SW 1271 (cell line): ENCODE measurements at regions not wholly inside any gene's neighbourhood (a gene's known extent, or its start where the extent isn't known, plus 50 kb on each side); places are given as distances from the start of the nearest gene placed in this dataset.
A peak's percentile ranks its signal among the peaks of the same experiment; 100 is the strongest.
"Not testable (repeated sequence)": the region's sequence is repeated elsewhere in the genome, so short reads cannot be mapped to it uniquely, and the experiment has no call there.

Experiments
- DNase-seq, 2 experiments: peaks; one replicate each; lab custom pipeline; 2025; lab: John Stamatoyannopoulos, UW

- not testable (repeated sequence) for DNase-seq
These were observed 237.7 kb upstream of the GNPDA2 start for GRCh38 chr4:44964086-44964485.

GRCh38 chr4:44961001-44961755 is 234.8 kb upstream of the GNPDA2 start:
- DNase-seq = no peak

- DNase-seq = no peak
These were observed 205.4 kb upstream of the GNPDA2 start for GRCh38 chr4:44931720-44932119.

GRCh38 chr4:44928785-44929184 is 202.4 kb upstream of the GNPDA2 start:
- DNase-seq = no peak

GRCh38 chr4:44927399-44928380 is 201.3 kb upstream of the GNPDA2 start:
- DNase-seq = peak in 1 of 2 experiments; percentile 38

GRCh38 chr4:44916411-44916810 is 190.1 kb upstream of the GNPDA2 start:
- DNase-seq = peak in 1 of 2 experiments; percentile 29

- no peak for DNase-seq
These were observed 188.4 kb upstream of the GNPDA2 start for GRCh38 chr4:44914748-44915147.

GRCh38 chr4:44914223-44914622 is 187.9 kb upstream of the GNPDA2 start:
- DNase-seq = no peak

- DNase-seq = no peak
These were observed 186.6 kb upstream of the GNPDA2 start for GRCh38 chr4:44912980-44913379.

- no peak for DNase-seq
These were observed 182.2 kb upstream of the GNPDA2 start for GRCh38 chr4:44908565-44908964.

- DNase-seq = no peak
These were observed 145.9 kb upstream of the GNPDA2 start for GRCh38 chr4:44872246-44872645.

GRCh38 chr4:44871133-44871532 is 144.8 kb upstream of the GNPDA2 start:
- no peak for DNase-seq

GRCh38 chr4:44869985-44870384 is 143.6 kb upstream of the GNPDA2 start:
- DNase-seq = no peak

GRCh38 chr4:44869222-44869882 is 143.0 kb upstream of the GNPDA2 start:
- DNase-seq = peak in 1 of 2 experiments; percentile 6

GRCh38 chr4:44861756-44862155 is 135.4 kb upstream of the GNPDA2 start:
- no peak for DNase-seq

- no peak for DNase-seq
These were observed 133.1 kb upstream of the GNPDA2 start for GRCh38 chr4:44859477-44859876.

GRCh38 chr4:44848466-44848865 is 122.1 kb upstream of the GNPDA2 start:
- DNase-seq = no peak

- DNase-seq = no peak
These were observed 119.6 kb upstream of the GNPDA2 start for GRCh38 chr4:44845993-44846392.

- DNase-seq = no peak
These were observed 119.0 kb upstream of the GNPDA2 start for GRCh38 chr4:44845309-44845708.

GRCh38 chr4:44842531-44842930 is 116.2 kb upstream of the GNPDA2 start:
- DNase-seq = no peak

GRCh38 chr4:44817930-44818329 is 91.6 kb upstream of the GNPDA2 start:
- DNase-seq = no peak

- DNase-seq = no peak
These were observed 79.7 kb upstream of the GNPDA2 start for GRCh38 chr4:44806071-44806470.
